ENCODE measurements at regions not wholly inside any gene's neighbourhood (a gene's known extent, or its start where the extent isn't known, plus 50 kb on each side); places are given as distances from the start of the nearest gene placed in this dataset.
"Not testable (repeated sequence)": the region's sequence is repeated elsewhere in the genome, so short reads cannot be mapped to it uniquely, and the experiment has no call there.

- WGBS, 2 donors = 79 to 94% methylated on average over 3 of the region's 3 CpGs
Measured at GRCh38 chr9:97128919-97129318, 90.0 kb upstream of the CTSV start.

GRCh38 chr9:97124256-97124655 is 85.3 kb upstream of the CTSV start:
- no peak for DNase-seq
- ATAC-seq = no peak
- intact Hi-C loops (cut with DNase I) = no loop called here
- H3K9me3 ChIP-seq = no peaks in the 10 kb centered on the region
- H3K36me3 ChIP-seq (replicated peaks in 1 of 2; ENCODE audit: insufficient read depth in 1 of 2, low read depth in 2 of 2) = no peaks in the 10 kb centered on the region
- no peaks in the 10 kb centered on the region for H3K4me1 ChIP-seq
- H3K27ac ChIP-seq = no peak overlapping the region
- no peak overlapping the region for H3K4me3 ChIP-seq
- H3K27me3 ChIP-seq = no peaks in the 10 kb centered on the region
- WGBS, 2 donors = 79 to 84% methylated on average over 4 of the region's 4 CpGs
- no peak for TF ChIP-seq POLR2A (IDR thresholded peaks at IDR 0.05)
- TF ChIP-seq, protein P1, sequence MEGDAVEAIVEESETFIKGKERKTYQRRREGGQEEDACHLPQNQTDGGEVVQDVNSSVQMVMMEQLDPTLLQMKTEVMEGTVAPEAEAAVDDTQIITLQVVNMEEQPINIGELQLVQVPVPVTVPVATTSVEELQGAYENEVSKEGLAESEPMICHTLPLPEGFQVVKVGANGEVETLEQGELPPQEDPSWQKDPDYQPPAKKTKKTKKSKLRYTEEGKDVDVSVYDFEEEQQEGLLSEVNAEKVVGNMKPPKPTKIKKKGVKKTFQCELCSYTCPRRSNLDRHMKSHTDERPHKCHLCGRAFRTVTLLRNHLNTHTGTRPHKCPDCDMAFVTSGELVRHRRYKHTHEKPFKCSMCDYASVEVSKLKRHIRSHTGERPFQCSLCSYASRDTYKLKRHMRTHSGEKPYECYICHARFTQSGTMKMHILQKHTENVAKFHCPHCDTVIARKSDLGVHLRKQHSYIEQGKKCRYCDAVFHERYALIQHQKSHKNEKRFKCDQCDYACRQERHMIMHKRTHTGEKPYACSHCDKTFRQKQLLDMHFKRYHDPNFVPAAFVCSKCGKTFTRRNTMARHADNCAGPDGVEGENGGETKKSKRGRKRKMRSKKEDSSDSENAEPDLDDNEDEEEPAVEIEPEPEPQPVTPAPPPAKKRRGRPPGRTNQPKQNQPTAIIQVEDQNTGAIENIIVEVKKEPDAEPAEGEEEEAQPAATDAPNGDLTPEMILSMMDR (IDR thresholded peaks at IDR 0.05) = no peak

More at GRCh38 chr9:97128919-97129318, 90.0 kb upstream of the CTSV start:
- TF ChIP-seq POLR2A (IDR thresholded peaks at IDR 0.05) = no peak
- TF ChIP-seq, protein P1 (IDR thresholded peaks at IDR 0.05) = no peak
- H3K36me3 ChIP-seq (replicated peaks in 1 of 2; ENCODE audit: insufficient read depth in 1 of 2, low read depth in 2 of 2) = no peaks in the 10 kb centered on the region
- no peak overlapping the region for H3K4me3 ChIP-seq
- no peak overlapping the region for H3K27ac ChIP-seq
- no peaks in the 10 kb centered on the region for H3K9me3 ChIP-seq
- ATAC-seq (no peak), DNase-seq (no peak)
- intact Hi-C loops (cut with DNase I) = no loop called here
- H3K27me3 ChIP-seq = no peaks in the 10 kb centered on the region
- H3K4me1 ChIP-seq = no peaks in the 10 kb centered on the region

- intact Hi-C loops (cut with DNase I) = no loop called here
- no peak for DNase-seq
- no peaks in the 10 kb centered on the region for H3K9me3 ChIP-seq
- WGBS, 2 donors = 94 to 100% methylated on average over 2 of the region's 2 CpGs
- no peaks in the 10 kb centered on the region for H3K36me3 ChIP-seq (replicated peaks in 1 of 2; ENCODE audit: insufficient read depth in 1 of 2, low read depth in 2 of 2)
- ATAC-seq = no peak
- no peak for TF ChIP-seq POLR2A (IDR thresholded peaks at IDR 0.05)
- TF ChIP-seq, protein P1 (IDR thresholded peaks at IDR 0.05) = no peak
- no peak overlapping the region for H3K4me3 ChIP-seq
- no peak overlapping the region for H3K27ac ChIP-seq
- H3K4me1 ChIP-seq = no peaks in the 10 kb centered on the region
- no peaks in the 10 kb centered on the region for H3K27me3 ChIP-seq
Measured at GRCh38 chr9:97110696-97111095, 71.8 kb upstream of the CTSV start.

DNA sequence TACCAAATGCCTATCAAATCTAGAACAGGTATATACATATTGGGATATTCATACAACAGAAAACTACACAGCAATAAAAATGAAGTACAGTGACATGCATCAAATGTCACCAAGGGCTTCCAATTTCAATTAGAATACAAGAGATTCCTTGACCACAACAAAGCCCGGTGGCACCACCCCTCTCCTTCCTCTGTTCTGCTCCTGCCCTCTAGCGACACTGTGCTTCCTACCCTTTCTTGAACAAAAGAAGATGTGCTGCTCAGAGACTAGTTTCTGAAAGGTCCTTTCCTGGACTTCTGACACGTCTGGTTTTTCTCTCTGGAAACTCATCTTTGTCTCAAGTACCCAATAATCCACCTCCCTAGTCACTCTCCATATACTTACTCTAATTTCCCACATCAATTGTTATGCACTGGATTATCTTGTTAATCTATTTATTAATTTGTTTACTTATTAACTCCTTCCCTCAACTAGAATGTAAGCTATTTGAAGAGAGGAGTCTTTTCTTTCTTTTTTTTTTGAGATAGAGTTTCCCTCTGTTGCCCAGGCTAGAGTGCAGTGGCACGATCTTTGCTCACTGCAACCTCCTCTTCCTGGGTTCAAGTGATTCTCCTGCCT is 70.4 kb upstream of the CTSV start:
- intact Hi-C loops (cut with DNase I) = no loop called here
- H3K27ac ChIP-seq = no peak overlapping the region
- TF ChIP-seq, protein P1 (IDR thresholded peaks at IDR 0.05) = peak; percentile 31 to 60 (median 46)
- no peak for TF ChIP-seq POLR2A (IDR thresholded peaks at IDR 0.05)
- WGBS, 2 donors = 25 to 27% methylated on average over 4 of the region's 4 CpGs
- H3K36me3 ChIP-seq (replicated peaks in 1 of 2; ENCODE audit: insufficient read depth in 1 of 2, low read depth in 2 of 2) = no peaks in the 10 kb centered on the region
- ATAC-seq = peak; percentile 67
- H3K9me3 ChIP-seq = no peaks in the 10 kb centered on the region
- H3K27me3 ChIP-seq = no peaks in the 10 kb centered on the region
- peaks cover under 1% of the 10 kb centered on the region for H3K4me1 ChIP-seq
- peak; percentile 59 to 74 (median 66) for DNase-seq
- no peak overlapping the region for H3K4me3 ChIP-seq

GRCh38 chr9:97105220-97105619 is 66.3 kb upstream of the CTSV start:
- H3K36me3 ChIP-seq (replicated peaks in 1 of 2; ENCODE audit: insufficient read depth in 1 of 2, low read depth in 2 of 2); DNase-seq: not testable (repeated sequence)

DNA sequence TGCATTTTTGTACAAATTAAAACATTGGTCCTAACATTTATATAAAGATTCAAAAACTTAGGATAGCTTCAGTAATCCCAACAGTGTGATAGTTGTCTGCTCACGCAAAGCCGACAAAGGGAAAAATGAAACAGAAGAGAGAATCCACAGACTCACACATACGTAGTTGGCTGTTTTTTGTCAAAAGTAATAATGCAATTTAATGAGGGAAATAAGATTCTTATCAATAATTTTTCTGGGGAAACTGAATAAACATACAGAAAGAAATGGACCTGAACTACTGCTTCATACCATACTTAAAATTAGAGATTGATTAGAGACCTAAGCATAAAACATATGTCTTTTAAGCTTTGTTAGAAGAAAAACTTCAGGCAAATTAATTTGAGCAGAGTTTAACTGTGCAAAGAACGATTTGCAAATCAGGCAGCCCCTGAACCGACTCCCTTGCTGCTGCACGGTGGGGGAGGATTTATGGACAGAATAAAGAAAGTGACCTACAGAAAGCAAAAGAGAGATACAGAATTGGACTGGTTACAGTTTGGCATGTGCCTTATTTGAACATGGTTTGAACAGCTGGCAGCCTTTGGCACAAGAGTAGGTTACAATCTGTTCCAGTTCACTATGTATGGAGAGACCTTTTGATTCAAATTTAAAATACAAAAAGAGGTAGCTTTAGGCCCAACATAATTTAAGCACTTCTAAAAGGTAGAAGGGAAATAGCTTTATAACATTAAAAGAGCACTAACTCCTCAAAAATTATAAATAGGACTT is 64.9 kb upstream of the CTSV start:
- H3K4me1 ChIP-seq; H3K36me3 ChIP-seq (replicated peaks in 1 of 2; ENCODE audit: insufficient read depth in 1 of 2, low read depth in 2 of 2); H3K4me3 ChIP-seq; intact Hi-C loops (cut with DNase I); H3K27me3 ChIP-seq; H3K9me3 ChIP-seq: not testable (repeated sequence)
- peak; percentile 59 for ATAC-seq
- H3K27ac ChIP-seq = peak overlapping the region in 1 of 4 donors; percentile 39
- 57 to 58% methylated on average over 6 of the region's 6 CpGs for WGBS, 2 donors
- peak; percentile 58 to 74 (median 68) for DNase-seq

More at GRCh38 chr9:97105220-97105619, 66.3 kb upstream of the CTSV start:
- H3K9me3 ChIP-seq; H3K4me3 ChIP-seq; H3K27me3 ChIP-seq; intact Hi-C loops (cut with DNase I); H3K4me1 ChIP-seq; ATAC-seq; H3K27ac ChIP-seq: not testable (repeated sequence)
- WGBS, 2 donors = 48 to 60% methylated on average over 2 of the region's 2 CpGs

GRCh38 chr9:97099540-97099939 is 60.6 kb upstream of the CTSV start:
- H3K36me3 ChIP-seq (replicated peaks in 1 of 2; ENCODE audit: insufficient read depth in 1 of 2, low read depth in 2 of 2); ATAC-seq; H3K4me1 ChIP-seq; DNase-seq; H3K4me3 ChIP-seq; H3K27me3 ChIP-seq; H3K9me3 ChIP-seq; H3K27ac ChIP-seq; intact Hi-C loops (cut with DNase I): not testable (repeated sequence)
- WGBS, 2 donors = 70 to 71% methylated on average over 2 of the region's 2 CpGs
